ENCODE measurements at regions not wholly inside any gene's neighbourhood (a gene's known extent, or its start where the extent isn't known, plus 50 kb on each side); places are given as distances from the start of the nearest gene placed in this dataset.

DNA sequence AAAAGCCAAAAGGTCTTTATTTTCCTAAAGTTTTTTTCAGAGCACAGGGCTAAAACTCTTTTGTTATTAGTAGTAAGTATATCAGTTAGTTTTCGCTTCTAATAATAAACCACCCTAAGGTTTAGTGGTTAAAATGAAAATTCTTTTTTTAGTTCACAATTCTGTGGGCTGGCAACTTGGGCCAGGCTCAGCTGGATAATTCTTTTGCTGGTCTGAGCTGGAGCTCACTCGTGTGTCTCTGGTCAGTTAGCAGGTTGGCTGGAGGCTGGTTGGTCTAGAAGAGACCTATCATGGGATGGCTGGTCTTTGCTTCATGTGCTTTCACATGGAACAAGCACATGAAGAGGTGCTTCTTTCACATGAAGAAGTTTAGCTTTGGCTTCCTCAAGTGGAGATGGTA, 227.1 kb upstream of the LCORL start:
- Histone ChIP-seq H3K27ac (ENCODE audit: extremely low read length, insufficient read depth, low read length) (no peak overlapping the region), H2AFZ (ENCODE audit: low read length) (no peak overlapping the region), H3K4me2 (ENCODE audit: low read depth, low read length) (no peak overlapping the region), H3K4me1 (ENCODE audit: insufficient read depth, low read length) (no peaks in the 10 kb centered on the region), H4K20me1 (ENCODE audit: insufficient read depth, low read length) (no peaks in the 10 kb centered on the region), H3K79me2 (ENCODE audit: insufficient read depth, low read length) (no peaks in the 10 kb centered on the region), H3K36me3 (replicated peaks in 1 of 2; ENCODE audit: control insufficient read depth in 1 of 2, insufficient read depth in 2 of 2, low read length in 2 of 2) (no peaks in the 10 kb centered on the region; a peak in 1 of 5 replicates), H3K9ac (ENCODE audit: insufficient read depth, low read depth, low read length) (no peak overlapping the region), H3K27me3 (ENCODE audit: control insufficient read depth in 1 of 2, insufficient read depth in 2 of 2, low read length in 2 of 2) (no peaks in the 10 kb centered on the region), H3K4me3 (replicated peaks in 1 of 3; ENCODE audit: insufficient read depth in 1 of 3, low read depth in 2 of 3, low read length in 3 of 3) (no peak overlapping the region), H3K9me3 (ENCODE audit: low read length) (no peaks in the 10 kb centered on the region)
- ATAC-seq (no peak), FAIRE-seq (no peak), DNase-seq (ENCODE audit: low spot score) (no peak)
- in situ Hi-C loops (cut with HindIII; ENCODE audit: extremely low pct_ligation_motif_present, low pct_unique_long_range_greater_than_20kb) (no loop called here), intact Hi-C loops (cut with micrococcal nuclease; ENCODE audit: unreplicated experiment) (no loop called here)
- no TSS peak for BruUV-seq (replicated peaks)
- WGBS (ENCODE audit: low lambda C conversion rate), result 12% methylated on average over 2 of the region's 2 CpGs
- CTCF ChIA-PET (ENCODE audit: low intra/inter-chr PET ratio, low total read pairs), result no interaction called here
- TF ChIP-seq ZNF780A (CRISPR knock-in tag; IDR thresholded peaks at IDR 0.05) (no peak), ZZZ3 (CRISPR knock-in tag; IDR thresholded peaks at IDR 0.05; ENCODE audit: borderline replicate concordance) (no peak), PPARG (CRISPR knock-in tag; conservative IDR thresholded peaks at IDR 0.05) (no peak), DR1 (CRISPR knock-in tag; IDR thresholded peaks at IDR 0.05) (no peak)
- TF ChIP-seq, protein P1, sequence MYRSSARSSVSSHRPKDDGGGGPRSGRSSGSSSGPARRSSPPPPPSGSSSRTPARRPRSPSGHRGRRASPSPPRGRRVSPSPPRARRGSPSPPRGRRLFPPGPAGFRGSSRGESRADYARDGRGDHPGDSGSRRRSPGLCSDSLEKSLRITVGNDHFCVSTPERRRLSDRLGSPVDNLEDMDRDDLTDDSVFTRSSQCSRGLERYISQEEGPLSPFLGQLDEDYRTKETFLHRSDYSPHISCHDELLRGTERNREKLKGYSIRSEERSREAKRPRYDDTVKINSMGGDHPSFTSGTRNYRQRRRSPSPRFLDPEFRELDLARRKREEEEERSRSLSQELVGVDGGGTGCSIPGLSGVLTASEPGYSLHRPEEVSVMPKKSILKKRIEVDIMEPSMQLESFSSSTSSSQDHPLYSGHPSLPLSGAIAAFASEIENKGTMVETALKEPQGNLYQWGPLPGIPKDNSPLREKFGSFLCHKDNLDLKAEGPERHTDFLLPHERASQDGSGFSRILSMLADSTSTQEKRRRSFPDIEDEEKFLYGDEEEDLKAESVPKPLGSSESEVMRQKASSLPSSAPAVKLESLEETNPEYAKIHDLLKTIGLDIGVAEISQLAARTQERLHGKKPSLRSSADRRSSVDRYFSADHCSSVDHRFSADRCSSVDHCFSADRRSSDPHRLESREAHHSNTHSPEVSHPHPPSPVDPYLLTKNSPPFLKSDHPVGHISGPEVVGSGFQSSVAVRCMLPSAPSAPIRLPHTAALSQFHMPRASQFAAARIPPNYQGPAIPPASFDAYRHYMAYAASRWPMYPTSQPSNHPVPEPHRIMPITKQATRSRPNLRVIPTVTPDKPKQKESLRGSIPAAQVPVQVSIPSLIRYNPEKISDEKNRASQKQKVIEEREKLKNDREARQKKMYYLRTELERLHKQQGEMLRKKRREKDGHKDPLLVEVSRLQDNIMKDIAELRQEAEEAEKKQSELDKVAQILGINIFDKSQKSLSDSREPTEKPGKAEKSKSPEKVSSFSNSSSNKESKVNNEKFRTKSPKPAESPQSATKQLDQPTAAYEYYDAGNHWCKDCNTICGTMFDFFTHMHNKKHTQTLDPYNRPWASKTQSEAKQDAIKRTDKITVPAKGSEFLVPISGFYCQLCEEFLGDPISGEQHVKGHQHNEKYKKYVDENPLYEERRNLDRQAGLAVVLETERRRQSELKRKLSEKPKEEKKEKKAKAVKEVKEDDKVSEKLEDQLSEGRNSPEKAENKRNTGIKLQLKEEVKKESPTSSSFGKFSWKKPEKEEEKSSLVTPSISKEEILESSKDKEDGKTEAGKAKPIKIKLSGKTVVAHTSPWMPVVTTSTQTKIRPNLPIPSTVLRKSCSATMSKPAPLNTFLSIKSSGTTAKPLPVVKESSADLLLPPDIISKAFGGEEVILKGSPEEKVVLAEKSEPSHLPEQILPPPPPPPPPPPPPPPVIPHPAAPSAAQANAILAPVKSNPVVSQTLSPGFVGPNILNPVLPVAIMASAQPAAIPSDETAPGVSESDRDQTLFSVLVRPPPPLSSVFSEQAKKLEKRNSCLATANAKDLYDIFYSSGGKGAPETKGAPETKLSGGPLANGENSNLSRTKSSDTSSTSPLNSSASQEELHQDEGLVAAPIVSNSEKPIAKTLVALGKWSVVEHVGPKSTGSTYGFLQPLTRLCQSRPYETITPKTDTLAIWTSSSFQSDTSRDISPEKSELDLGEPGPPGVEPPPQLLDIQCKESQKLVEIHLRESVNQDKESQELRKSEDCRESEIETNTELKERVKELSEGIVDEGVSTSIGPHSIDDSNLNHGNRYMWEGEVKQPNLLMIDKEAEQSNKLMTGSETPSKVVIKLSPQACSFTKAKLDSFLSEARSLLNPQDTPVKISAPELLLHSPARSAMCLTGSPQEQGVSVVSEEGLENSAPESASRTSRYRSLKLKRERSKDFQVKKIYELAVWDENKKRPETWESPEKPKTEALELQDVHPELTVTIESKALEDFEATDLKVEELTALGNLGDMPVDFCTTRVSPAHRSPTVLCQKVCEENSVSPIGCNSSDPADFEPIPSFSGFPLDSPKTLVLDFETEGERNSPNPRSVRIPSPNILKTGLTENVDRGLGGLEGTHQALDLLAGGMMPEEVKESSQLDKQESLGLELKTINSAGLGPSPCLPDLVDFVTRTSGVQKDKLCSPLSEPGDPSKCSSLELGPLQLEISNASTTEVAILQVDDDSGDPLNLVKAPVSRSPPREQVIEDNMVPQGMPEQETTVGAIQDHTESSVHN (CRISPR knock-in tag; IDR thresholded peaks at IDR 0.05), result no peak
- POLR2A ChIA-PET, result no interaction called here

Measured in HepG2 (cell line).